Esophagus muscularis mucosa (tissue), 4 donors: ENCODE measurements at regions not wholly inside any gene's neighbourhood (a gene's known extent, or its start where the extent isn't known, plus 50 kb on each side); places are given as distances from the start of the nearest gene placed in this dataset.

ENCODE experiments used
- DNase-seq: peaks from one replicate; pipeline ENCODE4 v3.0.0-alpha.2; 2017; ENCODE audit errors: extremely low spot score
- H3K27ac ChIP-seq, 4 donors: fragments of 200-600 bp; sonication (generic); replicated peaks in 1 of 4; 1 replicate in 3 of 4; 2 replicates in 1 of 4; pipeline ENCODE4 v1.5.1; 2016 to 2019; ENCODE audit warnings: mild to moderate bottlenecking in 1 of 4
- H3K27me3 ChIP-seq, 4 donors: fragments of 200-600 bp; sonication (generic); one replicate each; pipeline versions ENCODE4 v1.5.1 to v1.6.0; 2016 to 2019
- H3K36me3 ChIP-seq, 4 donors: fragments of 200-600 bp; sonication (generic); one replicate each; pipeline ENCODE4 v1.5.1; 2016 to 2019
- H3K4me1 ChIP-seq, 4 donors: fragments of 200-600 bp; sonication (generic); one replicate each; pipeline ENCODE4 v1.5.1; 2016 to 2019
- H3K4me3 ChIP-seq, 4 donors: fragments of 200-600 bp; sonication (generic); 1 replicate in 2 of 4; 2 replicates in 2 of 4; pipeline ENCODE4 v1.5.1; 2016 to 2019; ENCODE audit warnings: mild to moderate bottlenecking in 4 of 4, moderate library complexity in 1 of 4
- H3K9me3 ChIP-seq, 4 donors: fragments of 200-600 bp; sonication (generic); 1 replicate in 3 of 4; 2 replicates in 1 of 4; pipeline ENCODE4 v1.5.1; 2016 to 2019
- CTCF ChIP-seq, 3 experiments: fragments of 200-600 bp in 2 of 3; fragments of 450-650 bp in 1 of 3; sonication (generic) in 2 of 3; IDR thresholded peaks; one replicate each; pipeline ENCODE4 v1.5.1; 2017 to 2019; ENCODE audit warnings: antibody characterized with exemption in 3 of 3, mild to moderate bottlenecking in 2 of 3, moderate library complexity in 1 of 3
- EP300 ChIP-seq: sonication (generic); formaldehyde crosslinking; IDR thresholded peaks from one replicate; pipeline ENCODE4 v1.6.1; 2017; ENCODE audit warnings: antibody characterized with exemption
- POLR2A ChIP-seq: fragments of 450-650 bp; IDR thresholded peaks from one replicate; pipeline ENCODE4 v1.6.1; 2017; ENCODE audit warnings: antibody characterized with exemption, moderate library complexity, mild to moderate bottlenecking, low read depth
- POLR2AphosphoS5 ChIP-seq, 2 donors: sonication (generic); formaldehyde crosslinking; IDR thresholded peaks; one replicate each; pipeline ENCODE4 v1.6.1; 2017; ENCODE audit warnings: antibody characterized with exemption in 2 of 2
- WGBS: methylation state at CpG from one replicate; pipeline ENCODE4 v1.1.5; 2018; 5-methylcytosine and 5-hydroxymethylcytosine counted together
- intact Hi-C: fragments of 100-400 bp; cut with DNase I; formaldehyde crosslinking; loops from one replicate; pipeline ENCODE4 v1.15.1; 2023

DNA sequence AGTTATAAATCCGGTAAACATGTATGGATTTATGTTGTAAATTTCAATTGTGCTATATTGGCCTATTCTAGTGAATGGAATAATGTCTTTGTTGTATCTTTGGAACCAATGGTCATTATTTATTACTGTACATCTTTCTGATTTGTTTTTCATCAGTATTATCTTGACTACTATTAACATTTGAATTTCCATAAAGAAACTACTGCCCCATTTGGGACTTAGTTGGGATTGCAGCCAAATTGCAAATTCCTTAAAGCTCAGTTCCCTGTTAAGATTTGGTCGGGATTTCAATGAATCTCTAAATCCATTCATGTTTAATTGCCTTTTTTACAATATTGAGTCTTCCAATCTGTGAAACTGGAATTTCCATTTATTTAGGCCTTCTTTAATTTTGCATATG lies 822.4 kb upstream of the CADM2 start:
- WGBS, result 76% methylated on average over 2 of the region's 2 CpGs

GRCh38 chr3:84140631-84141030 lies 818.2 kb upstream of the CADM2 start:
- WGBS, result 66% methylated on average over 3 of the region's 3 CpGs
- Histone ChIP-seq H3K9me3 (no peaks in the 10 kb centered on the region), H3K27ac (no peak overlapping the region), H3K36me3 (no peaks in the 10 kb centered on the region), H3K27me3 (no peaks in the 10 kb centered on the region), H3K4me1 (no peaks in the 10 kb centered on the region), H3K4me3 (no peak overlapping the region)
- TF ChIP-seq POLR2AphosphoS5 (IDR thresholded peaks at IDR 0.05) (no peak), CTCF (IDR thresholded peaks at IDR 0.05) (no peak), EP300 (no peak), POLR2A (no peak)
- intact Hi-C loops, result no loop called here
- no peak for DNase-seq

More for the DNA sequence above, 822.4 kb upstream of the CADM2 start:
- Histone ChIP-seq H3K4me3 (no peak overlapping the region), H3K9me3 (no peaks in the 10 kb centered on the region), H3K4me1 (no peaks in the 10 kb centered on the region), H3K36me3 (no peaks in the 10 kb centered on the region), H3K27me3 (no peaks in the 10 kb centered on the region), H3K27ac (no peak overlapping the region)
- DNase-seq, result no peak
- intact Hi-C loops, result no loop called here
- no peak for TF ChIP-seq POLR2AphosphoS5 (IDR thresholded peaks at IDR 0.05)

- Histone ChIP-seq H3K36me3 (no peaks in the 10 kb centered on the region), H3K4me3 (no peak overlapping the region), H3K9me3 (no peaks in the 10 kb centered on the region), H3K27me3 (no peaks in the 10 kb centered on the region), H3K27ac (no peak overlapping the region), H3K4me1 (no peaks in the 10 kb centered on the region)
- 66% methylated on average over 2 of the region's 2 CpGs for WGBS
- intact Hi-C loops, result no loop called here
- TF ChIP-seq POLR2A, result no peak
- TF ChIP-seq CTCF (IDR thresholded peaks at IDR 0.05), result no peak
- TF ChIP-seq POLR2AphosphoS5 (IDR thresholded peaks at IDR 0.05), result no peak
- TF ChIP-seq EP300, result no peak
- no peak for DNase-seq
These were observed 817.2 kb upstream of the CADM2 start for GRCh38 chr3:84141571-84141970.

- no peaks in the 10 kb centered on the region for H3K4me1 ChIP-seq
- no peaks in the 10 kb centered on the region for H3K36me3 ChIP-seq
- no peak for DNase-seq
- no peaks in the 10 kb centered on the region for H3K27me3 ChIP-seq
- no peak overlapping the region for H3K4me3 ChIP-seq
- H3K27ac ChIP-seq, result no peak overlapping the region
- H3K9me3 ChIP-seq, result no peaks in the 10 kb centered on the region
- intact Hi-C loops, result no loop called here
- no peak for TF ChIP-seq EP300
These were observed 793.5 kb upstream of the CADM2 start for GRCh38 chr3:84165328-84165727.

GRCh38 chr3:84175449-84175848 lies 783.3 kb upstream of the CADM2 start:
- H3K4me3 ChIP-seq, result no peak overlapping the region
- no peaks in the 10 kb centered on the region for H3K36me3 ChIP-seq
- 85% methylated on average over 5 of the region's 5 CpGs for WGBS
- H3K9me3 ChIP-seq, result no peaks in the 10 kb centered on the region
- H3K27ac ChIP-seq, result no peak overlapping the region
- H3K27me3 ChIP-seq, result no peaks in the 10 kb centered on the region
- DNase-seq, result no peak
- H3K4me1 ChIP-seq, result no peaks in the 10 kb centered on the region
- intact Hi-C loops, result no loop called here
- TF ChIP-seq POLR2A, result no peak
- TF ChIP-seq EP300, result no peak
- no peak for TF ChIP-seq CTCF (IDR thresholded peaks at IDR 0.05)
- no peak for TF ChIP-seq POLR2AphosphoS5 (IDR thresholded peaks at IDR 0.05)

- Histone ChIP-seq H3K4me1 (no peaks in the 10 kb centered on the region), H3K27me3 (no peaks in the 10 kb centered on the region), H3K36me3 (no peaks in the 10 kb centered on the region), H3K9me3 (no peaks in the 10 kb centered on the region), H3K4me3 (no peak overlapping the region), H3K27ac (no peak overlapping the region)
- TF ChIP-seq POLR2A (no peak), POLR2AphosphoS5 (IDR thresholded peaks at IDR 0.05) (no peak)
- no peak for DNase-seq
- WGBS, result 26% methylated on average over 2 of the region's 2 CpGs
- intact Hi-C loops, result no loop called here
These were observed 773.9 kb upstream of the CADM2 start for GRCh38 chr3:84184937-84185336.
